Smooth muscle cell (in vitro differentiated cells): ENCODE measurements at regions not wholly inside any gene's neighbourhood (a gene's known extent, or its start where the extent isn't known, plus 50 kb on each side); places are given as distances from the start of the nearest gene placed in this dataset.

Experiments used
- DNase-seq: peaks from one replicate; lab custom pipeline; 2025; ENCODE audit not compliant: unreplicated experiment; lab: John Stamatoyannopoulos, UW
- H2AFZ ChIP-seq: fragments of 200-600 bp; sonication (generic); 2 replicates; pipeline ENCODE4 v1.6.0; 2016; ENCODE audit warnings: antibody characterized with exemption, low read depth, mild to moderate bottlenecking
- H3F3A ChIP-seq: fragments of 200-600 bp; sonication (generic); 2 replicates; pipeline ENCODE4 v1.6.0; 2017; ENCODE audit warnings: antibody characterized with exemption, low read depth
- H3K27ac ChIP-seq: fragments of 200-600 bp; sonication (generic); 2 replicates; pipeline ENCODE4 v1.5.1; 2016; ENCODE audit warnings: low read depth, mild to moderate bottlenecking
- H3K27me3 ChIP-seq: fragments of 200-600 bp; sonication (generic); 2 replicates; pipeline ENCODE4 v1.6.1; 2016; ENCODE audit warnings: low read depth, mild to moderate bottlenecking
- H3K36me3 ChIP-seq: fragments of 200-600 bp; sonication (generic); 2 replicates; pipeline ENCODE4 v1.5.1; 2016; ENCODE audit warnings: low read depth
- H3K4me1 ChIP-seq: fragments of 200-600 bp; sonication (generic); 2 replicates; pipeline ENCODE4 v1.5.1; 2016; ENCODE audit warnings: low read depth
- H3K4me2 ChIP-seq: fragments of 200-600 bp; sonication (generic); 2 replicates; pipeline ENCODE4 v1.6.0; 2016; ENCODE audit warnings: mild to moderate bottlenecking
- H3K4me3 ChIP-seq: fragments of 200-600 bp; sonication (generic); 2 replicates; pipeline ENCODE4 v1.5.1; 2016; ENCODE audit warnings: mild to moderate bottlenecking
- H3K79me2 ChIP-seq: fragments of 200-600 bp; sonication (generic); 2 replicates; pipeline ENCODE4 v1.6.0; 2016; ENCODE audit warnings: low read depth, mild to moderate bottlenecking
- H3K9ac ChIP-seq: fragments of 200-600 bp; sonication (generic); 2 replicates; pipeline ENCODE4 v1.6.0; 2016; ENCODE audit warnings: low read depth
- H3K9me3 ChIP-seq: fragments of 200-600 bp; sonication (generic); replicated peaks from 2 replicates; pipeline ENCODE4 v1.5.1; 2016; ENCODE audit warnings: low read depth
- H4K20me1 ChIP-seq: fragments of 200-600 bp; sonication (generic); 2 replicates; pipeline ENCODE4 v1.6.0; 2016; ENCODE audit warnings: low read depth
- CTCF ChIP-seq: fragments of 200-600 bp; sonication (generic); IDR thresholded peaks from 2 replicates; pipeline ENCODE4 v1.5.1; 2017; ENCODE audit warnings: borderline replicate concordance, mild to moderate bottlenecking, antibody characterized with exemption; ENCODE audit not compliant: insufficient read depth, poor library complexity, severe bottlenecking
- WGBS: methylation state at CpG from one replicate; pipeline ENCODE4 v1.1.7; 2016; ENCODE audit warnings: low lambda C conversion rate; 5-methylcytosine and 5-hydroxymethylcytosine counted together

GRCh38 chr10:130952086-130952485 is 359.4 kb downstream of the TCERG1L start:
- DNase-seq = no peak
- no peak overlapping the region for H2AFZ ChIP-seq
- H4K20me1 ChIP-seq = no peaks in the 10 kb centered on the region
- H3K36me3 ChIP-seq = no peaks in the 10 kb centered on the region
- H3K9ac ChIP-seq = no peak overlapping the region
- H3K27me3 ChIP-seq = no peaks in the 10 kb centered on the region
- no peak overlapping the region for H3K27ac ChIP-seq
- no peak overlapping the region for H3K4me3 ChIP-seq
- 97% methylated on average over 5 of the region's 5 CpGs for WGBS
- TF ChIP-seq CTCF = no peak
- no peaks in the 10 kb centered on the region for H3K79me2 ChIP-seq
- H3K4me2 ChIP-seq = no peak overlapping the region
- no peaks in the 10 kb centered on the region for H3K9me3 ChIP-seq
- H3K4me1 ChIP-seq = no peaks in the 10 kb centered on the region
- H3F3A ChIP-seq = no peaks in the 10 kb centered on the region

GRCh38 chr10:130954326-130954905 is 357.1 kb downstream of the TCERG1L start:
- WGBS = 79% methylated on average over 8 of the region's 8 CpGs
- H3K27me3 ChIP-seq = no peaks in the 10 kb centered on the region
- H3K4me1 ChIP-seq = no peaks in the 10 kb centered on the region
- no peak overlapping the region for H3K4me3 ChIP-seq
- no peaks in the 10 kb centered on the region for H3K9me3 ChIP-seq
- H3K27ac ChIP-seq = no peak overlapping the region
- TF ChIP-seq CTCF = no peak
- no peaks in the 10 kb centered on the region for H3F3A ChIP-seq
- no peak overlapping the region for H3K4me2 ChIP-seq
- H4K20me1 ChIP-seq = no peaks in the 10 kb centered on the region
- H2AFZ ChIP-seq = no peak overlapping the region
- no peak for DNase-seq
- H3K36me3 ChIP-seq = no peaks in the 10 kb centered on the region
- H3K79me2 ChIP-seq = no peaks in the 10 kb centered on the region
- H3K9ac ChIP-seq = no peak overlapping the region

- H3K36me3 ChIP-seq = no peaks in the 10 kb centered on the region
- TF ChIP-seq CTCF = no peak
- no peak overlapping the region for H3K4me2 ChIP-seq
- H3K4me1 ChIP-seq = no peaks in the 10 kb centered on the region
- H3K4me3 ChIP-seq = no peak overlapping the region
- H3F3A ChIP-seq = no peaks in the 10 kb centered on the region
- H4K20me1 ChIP-seq = no peaks in the 10 kb centered on the region
- H3K27ac ChIP-seq = no peak overlapping the region
- H2AFZ ChIP-seq = no peak overlapping the region
- no peaks in the 10 kb centered on the region for H3K9me3 ChIP-seq
- no peak for DNase-seq
- WGBS = 77% methylated on average over 8 of the region's 8 CpGs
- no peaks in the 10 kb centered on the region for H3K79me2 ChIP-seq
- no peaks in the 10 kb centered on the region for H3K27me3 ChIP-seq
- no peak overlapping the region for H3K9ac ChIP-seq
Observed at GRCh38 chr10:130956251-130956650, 355.3 kb downstream of the TCERG1L start.

GRCh38 chr10:130957423-130957822 is 354.1 kb downstream of the TCERG1L start:
- H4K20me1 ChIP-seq = no peaks in the 10 kb centered on the region
- WGBS = 72% methylated on average over 5 of the region's 5 CpGs
- no peaks in the 10 kb centered on the region for H3K36me3 ChIP-seq
- no peak for DNase-seq
- no peaks in the 10 kb centered on the region for H3F3A ChIP-seq
- no peak overlapping the region for H3K9ac ChIP-seq
- no peak overlapping the region for H3K4me2 ChIP-seq
- H3K27ac ChIP-seq = no peak overlapping the region
- TF ChIP-seq CTCF = no peak
- no peaks in the 10 kb centered on the region for H3K9me3 ChIP-seq
- H3K4me3 ChIP-seq = no peak overlapping the region
- no peak overlapping the region for H2AFZ ChIP-seq
- no peaks in the 10 kb centered on the region for H3K79me2 ChIP-seq
- no peaks in the 10 kb centered on the region for H3K27me3 ChIP-seq
- no peaks in the 10 kb centered on the region for H3K4me1 ChIP-seq
